H1 (cell line): ENCODE measurements at regions not wholly inside any gene's neighbourhood (a gene's known extent, or its start where the extent isn't known, plus 50 kb on each side); places are given as distances from the start of the nearest gene placed in this dataset.

ENCODE experiments used
- CTCF ChIA-PET: fragments of 300-600 bp; sonication (Branson Sonifier 250); formaldehyde crosslinking; loops from one replicate; lab custom pipeline; 2021; ENCODE audit not compliant: partially characterized antibody; lab: Charles Lee
- POLR2A ChIA-PET: fragments of 300-600 bp; sonication (Branson Sonifier 250); formaldehyde crosslinking; loops from one replicate; lab custom pipeline; 2021; ENCODE audit warnings: inconsistent platforms; ENCODE audit not compliant: partially characterized antibody; lab: Charles Lee
- DNase-seq, 2 experiments: peaks; one replicate each; pipeline versions ENCODE4 v3.0.0 to v3.0.0-alpha.2; 2010 to 2022; ENCODE audit warnings: low spot score in 2 of 2, low read depth in 1 of 2, mixed read lengths in 1 of 2
- FAIRE-seq: peaks from 2 replicates; lab custom pipeline; 2011; peaks lifted over from hg19 to GRCh38; lab: Jason Lieb, UNC
- H2AFZ ChIP-seq: 2 replicates; pipeline ENCODE4 v1.8.1; 2012; ENCODE audit warnings: low read length, inconsistent platforms
- H2AK5ac ChIP-seq: 2 replicates; pipeline ENCODE4 v1.6.1; 2013; ENCODE audit warnings: low read depth, low read length
- H2BK120ac ChIP-seq: replicated peaks from 2 replicates; pipeline ENCODE3; 2013; ENCODE audit warnings: low read depth, low read length, inconsistent platforms
- H2BK12ac ChIP-seq: 2 replicates; pipeline ENCODE4 v1.6.1; 2013; ENCODE audit warnings: low read depth, low read length
- H2BK15ac ChIP-seq: 2 replicates; pipeline ENCODE4 v1.6.1; 2013; ENCODE audit warnings: low read length
- H2BK20ac ChIP-seq: 2 replicates; pipeline ENCODE4 v1.6.1; 2013; ENCODE audit warnings: low read length
- H2BK5ac ChIP-seq: 2 replicates; pipeline ENCODE4 v1.6.1; 2013; ENCODE audit warnings: low read depth, low read length
- H3K14ac ChIP-seq: 2 replicates; pipeline ENCODE4 v1.6.1; 2013; ENCODE audit warnings: inconsistent platforms; ENCODE audit not compliant: insufficient read length
- H3K18ac ChIP-seq: 2 replicates; pipeline ENCODE4 v1.6.1; 2013; ENCODE audit warnings: low read length; ENCODE audit errors: extremely low read depth
- H3K23ac ChIP-seq: 2 replicates; pipeline ENCODE4 v1.6.1; 2013; ENCODE audit warnings: inconsistent platforms; ENCODE audit not compliant: insufficient read length
- H3K23me2 ChIP-seq: 2 replicates; pipeline ENCODE4 v1.6.1; 2013; ENCODE audit warnings: low read depth, low read length
- H3K27ac ChIP-seq: 2 replicates; pipeline ENCODE4 v1.6.1; 2011; ENCODE audit warnings: low read depth, low read length, inconsistent platforms
- H3K27me3 ChIP-seq, 4 experiments: replicated peaks in 1 of 4; 1 replicate in 1 of 4; 2 replicates in 3 of 4; pipeline versions ENCODE4 v1.6.1 to v1.8.1; 2011 to 2013; ENCODE audit warnings: low read length in 3 of 4, mild to moderate bottlenecking in 3 of 4, inconsistent platforms in 2 of 4, mixed read lengths in 2 of 4, moderate library complexity in 1 of 4; ENCODE audit not compliant: control insufficient read depth in 3 of 4, insufficient read depth in 3 of 4; ENCODE audit errors: extremely low read depth in 1 of 4
- H3K36me3 ChIP-seq, 4 experiments: 2 replicates each; pipeline versions ENCODE4 v1.6.1 to v1.8.1; 2011 to 2013; ENCODE audit warnings: mild to moderate bottlenecking in 4 of 4, low read length in 3 of 4, moderate library complexity in 2 of 4, control low read depth in 1 of 4, inconsistent platforms in 1 of 4; ENCODE audit not compliant: insufficient read depth in 4 of 4, control insufficient read depth in 2 of 4
- H3K4ac ChIP-seq: replicated peaks from 2 replicates; pipeline ENCODE3; 2013; ENCODE audit warnings: low read length, low read depth, mixed read lengths, inconsistent platforms; ENCODE audit not compliant: insufficient read length
- H3K4me1 ChIP-seq, 4 experiments: replicated peaks in 1 of 4; 1 replicate in 1 of 4; 2 replicates in 3 of 4; pipeline versions ENCODE4 v1.6.1 to v1.8.1; 2011 to 2013; ENCODE audit warnings: low read length in 3 of 4, inconsistent platforms in 2 of 4, mixed read lengths in 1 of 4; ENCODE audit not compliant: insufficient read depth in 4 of 4, control insufficient read depth in 3 of 4
- H3K4me2 ChIP-seq, 2 experiments: 2 replicates each; pipeline versions ENCODE4 v1.6.1 to v1.8.1; 2011 to 2013; ENCODE audit warnings: low read depth in 2 of 2, low read length in 2 of 2, control low read depth in 1 of 2, inconsistent platforms in 1 of 2, mild to moderate bottlenecking in 1 of 2; ENCODE audit not compliant: insufficient read depth in 1 of 2
- H3K4me3 ChIP-seq, 4 experiments: fragments of 200-600, 300-600 bp in 1 of 4; sonication (generic), shearing (Covaris generic), sonication (Bioruptor Twin) in 1 of 4; 2 replicates each; pipeline versions ENCODE4 v1.5.1 to v1.8.1; 2011 to 2016; ENCODE audit warnings: low read length in 4 of 4, low read depth in 3 of 4, control low read depth in 2 of 4, inconsistent platforms in 2 of 4, mild to moderate bottlenecking in 2 of 4, mixed read lengths in 1 of 4, moderate library complexity in 1 of 4; ENCODE audit not compliant: insufficient read depth in 2 of 4; ENCODE audit errors: extremely low read depth in 1 of 4
- H3K56ac ChIP-seq: replicated peaks from 2 replicates; pipeline ENCODE3; 2013; ENCODE audit warnings: low read depth, mild to moderate bottlenecking, mixed read lengths, low read length, inconsistent platforms; ENCODE audit not compliant: insufficient read length
- H3K79me1 ChIP-seq: 2 replicates; pipeline ENCODE4 v1.6.1; 2013; ENCODE audit warnings: low read depth, low read length, control low read depth
- H3K79me2 ChIP-seq, 2 experiments: 2 replicates each; pipeline versions ENCODE4 v1.6.1 to v1.8.1; 2012 to 2013; ENCODE audit warnings: low read length in 2 of 2, mild to moderate bottlenecking in 2 of 2, inconsistent platforms in 1 of 2; ENCODE audit not compliant: insufficient read depth in 2 of 2, control insufficient read depth in 1 of 2
- H3K9ac ChIP-seq, 4 experiments: replicated peaks in 1 of 4; 1 replicate in 1 of 4; 2 replicates in 3 of 4; pipeline versions ENCODE4 v1.6.1 to v1.8.1; 2011 to 2013; ENCODE audit warnings: low read depth in 3 of 4, low read length in 3 of 4, control low read depth in 2 of 4, mild to moderate bottlenecking in 2 of 4, moderate library complexity in 2 of 4, inconsistent platforms in 1 of 4; ENCODE audit errors: extremely low read depth in 1 of 4
- H3K9me3 ChIP-seq, 2 experiments: 2 replicates each; pipeline versions ENCODE4 v1.6.1 to v1.8.1; 2012 to 2013; ENCODE audit warnings: mild to moderate bottlenecking in 2 of 2, moderate library complexity in 2 of 2, control low read depth in 1 of 2, inconsistent platforms in 1 of 2, low read depth in 1 of 2, low read length in 1 of 2, mixed read lengths in 1 of 2; ENCODE audit not compliant: insufficient read depth in 2 of 2
- H4K20me1 ChIP-seq, 2 experiments: replicated peaks in 1 of 2; 2 replicates each; pipeline versions ENCODE3 to v1.8.1; 2011 to 2013; ENCODE audit warnings: inconsistent platforms in 2 of 2, low read length in 2 of 2, mild to moderate bottlenecking in 1 of 2; ENCODE audit not compliant: insufficient read depth in 2 of 2, control insufficient read depth in 1 of 2
- H4K5ac ChIP-seq: 2 replicates; pipeline ENCODE4 v1.6.1; 2013; ENCODE audit warnings: low read length, low read depth, mixed read lengths, inconsistent platforms; ENCODE audit not compliant: insufficient read length
- H4K8ac ChIP-seq: 2 replicates; pipeline ENCODE4 v1.8.0; 2013; ENCODE audit warnings: mild to moderate bottlenecking, moderate library complexity, low read length, inconsistent platforms; ENCODE audit not compliant: insufficient read depth; ENCODE audit errors: extremely low read depth
- H4K91ac ChIP-seq: replicated peaks from 2 replicates; pipeline ENCODE3; 2013; ENCODE audit warnings: low read length, mixed read lengths, inconsistent platforms; ENCODE audit not compliant: insufficient read length
- CHD1 ChIP-seq: IDR thresholded peaks from 2 replicates; pipeline ENCODE4 v1.6.1; 2012; ENCODE audit warnings: low read depth, low read length, improper control_type of control experiment
- CTBP2 ChIP-seq: IDR thresholded peaks from 2 replicates; pipeline ENCODE4 v1.7.0; 2011; ENCODE audit warnings: borderline replicate concordance, mild to moderate bottlenecking, moderate library complexity, mixed read lengths, low read length; ENCODE audit not compliant: insufficient read depth, insufficient read length
- E2F6 ChIP-seq: IDR thresholded peaks from 2 replicates; pipeline ENCODE4 v1.6.1; 2012; ENCODE audit warnings: inconsistent platforms
- EGR1 ChIP-seq: IDR thresholded peaks from 2 replicates; pipeline ENCODE4 v1.6.1; 2011; ENCODE audit warnings: low read depth, low read length, borderline replicate concordance
- EP300 ChIP-seq, 2 experiments: IDR thresholded peaks; 1 replicate in 1 of 2; 2 replicates in 1 of 2; pipeline ENCODE4 v1.6.1; 2011 to 2012; ENCODE audit warnings: low read depth in 2 of 2, low read length in 2 of 2, mild to moderate bottlenecking in 2 of 2, borderline replicate concordance in 1 of 2, inconsistent platforms in 1 of 2, moderate library complexity in 1 of 2
- GABPA ChIP-seq: IDR thresholded peaks from 2 replicates; pipeline ENCODE4 v1.6.1; 2011; ENCODE audit warnings: mild to moderate bottlenecking, low read length, moderate library complexity, borderline replicate concordance; ENCODE audit not compliant: insufficient read depth
- POLR2A ChIP-seq, 2 experiments: IDR thresholded peaks; 1 replicate in 1 of 2; 2 replicates in 1 of 2; pipeline ENCODE4 v1.6.1; 2011; ENCODE audit warnings: low read depth in 2 of 2, low read length in 2 of 2, mild to moderate bottlenecking in 2 of 2; ENCODE audit errors: control extremely low read depth in 1 of 2
- POLR2AphosphoS5 ChIP-seq: IDR thresholded peaks from 2 replicates; pipeline ENCODE4 v1.6.1; 2011; ENCODE audit warnings: low read depth, low read length
- POU5F1 ChIP-seq: IDR thresholded peaks from 2 replicates; pipeline ENCODE4 v1.6.1; 2011; ENCODE audit warnings: low read depth, mild to moderate bottlenecking, low read length, moderate library complexity
- SIN3A ChIP-seq, 2 experiments: IDR thresholded peaks in 1 of 2; conservative IDR thresholded peaks in 1 of 2; 2 replicates each; pipeline ENCODE4 v1.6.1; 2011 to 2012; ENCODE audit warnings: low read length in 2 of 2, improper control_type of control experiment in 1 of 2, low read depth in 1 of 2, mild to moderate bottlenecking in 1 of 2
- SP2 ChIP-seq: IDR thresholded peaks from 2 replicates; pipeline ENCODE4 v1.6.1; 2012; ENCODE audit warnings: mild to moderate bottlenecking, low read length, inconsistent platforms
- SP4 ChIP-seq: IDR thresholded peaks from 2 replicates; pipeline ENCODE4 v1.6.1; 2012; ENCODE audit warnings: low read length, inconsistent platforms
- TCF12 ChIP-seq: IDR thresholded peaks from 2 replicates; pipeline ENCODE4 v1.6.1; 2011; ENCODE audit warnings: low read depth, mild to moderate bottlenecking, low read length
- WGBS, 2 experiments: shearing (Covaris generic) in 1 of 2; methylation state at CpG; one replicate each; pipeline versions ENCODE4 v1.1.6 to v1.1.7; 2013 to 2015; ENCODE audit warnings: low lambda C conversion rate in 2 of 2, mixed read lengths in 2 of 2, inconsistent platforms in 1 of 2, low coverage in 1 of 2, missing lambda C conversion rate in 1 of 2; ENCODE audit not compliant: insufficient replicate concordance in 2 of 2, insufficient coverage in 1 of 2, insufficient read length in 1 of 2; ENCODE audit errors: extremely low coverage in 1 of 2, missing lambda C conversion rate in 1 of 2; 5-methylcytosine and 5-hydroxymethylcytosine counted together

GRCh38 chr1:187956975-187957374 lies 1128.2 kb downstream of the PLA2G4A start:
- Histone ChIP-seq H2BK15ac (no peak overlapping the region), H3K18ac (no peak overlapping the region), H3K4me3 (no peak overlapping the region), H2BK12ac (no peak overlapping the region), H4K91ac (no peak overlapping the region), H3K36me3 (no peaks in the 10 kb centered on the region), H4K8ac (no peak overlapping the region), H2BK120ac (no peak overlapping the region), H4K5ac (no peak overlapping the region), H3K27ac (no peak overlapping the region), H3K4me1 (no peaks in the 10 kb centered on the region), H3K9me3 (0 out of 4 replicates have a peak, but pooled peaks cover 0 to 5% of the 10 kb centered on the region in 2 experiments), H3K27me3 (no peaks in the 10 kb centered on the region), H3K9ac (no peak overlapping the region), H2BK20ac (no peak overlapping the region), H2AFZ (no peak overlapping the region), H3K23ac (no peak overlapping the region), H3K4me2 (no peak overlapping the region), H3K14ac (no peak overlapping the region), H3K4ac (no peak overlapping the region), H2BK5ac (no peak overlapping the region), H3K79me1 (no peaks in the 10 kb centered on the region), H3K23me2 (no peaks in the 10 kb centered on the region), H4K20me1 (no peaks in the 10 kb centered on the region), H2AK5ac (no peak overlapping the region), H3K56ac (no peak overlapping the region), H3K79me2 (no peaks in the 10 kb centered on the region)
- no peak for TF ChIP-seq SIN3A (conservative IDR thresholded peaks at IDR 0.05 in 1 of 2, IDR thresholded peaks at IDR 0.05 in 1 of 2; ENCODE audit: low read depth in 1 of 2, low read length in 2 of 2)
- TF ChIP-seq EGR1 = no peak
- no peak for TF ChIP-seq POLR2AphosphoS5
- TF ChIP-seq POLR2A (IDR thresholded peaks at IDR 0.05; ENCODE audit: control extremely low read depth in 1 of 2, low read depth in 2 of 2, low read length in 2 of 2) = no peak
- TF ChIP-seq CHD1 = no peak
- TF ChIP-seq POU5F1 = no peak
- no peak for TF ChIP-seq SP2
- TF ChIP-seq E2F6 = no peak
- TF ChIP-seq TCF12 = no peak
- no peak for TF ChIP-seq SP4
- TF ChIP-seq GABPA = no peak
- no peak for TF ChIP-seq EP300 (IDR thresholded peaks at IDR 0.05; ENCODE audit: borderline replicate concordance in 1 of 2, low read depth in 2 of 2, low read length in 2 of 2)
- TF ChIP-seq CTBP2 = no peak
- CTCF ChIA-PET = no interaction called here
- FAIRE-seq = no peak
- 91% methylated on average over 3 of the region's 3 CpGs; no CpG with 5 or more reads in 1 of the 2 experiments for WGBS, 2 experiments
- no peak for DNase-seq
- POLR2A ChIA-PET = no interaction called here
